ENCODE measurements at regions not wholly inside any gene's neighbourhood (a gene's known extent, or its start where the extent isn't known, plus 50 kb on each side); places are given as distances from the start of the nearest gene placed in this dataset.
A peak's percentile ranks its signal among the peaks of the same experiment; 100 is the strongest.
"Not testable (repeated sequence)": the region's sequence is repeated elsewhere in the genome, so short reads cannot be mapped to it uniquely, and the experiment has no call there.

GRCh38 chr9:34767087-34767486 lies 57.2 kb upstream of the CCL21 start:
- not testable (repeated sequence) for H3K27ac Mint-ChIP-seq; H3K36me3 Mint-ChIP-seq (ENCODE audit: low read depth); DNase-seq; H3K4me1 Mint-ChIP-seq (ENCODE audit: low read depth); H3K4me3 Mint-ChIP-seq; H3K9me3 Mint-ChIP-seq
- peaks cover 38% of the 10 kb centered on the region for H3K27me3 Mint-ChIP-seq

GRCh38 chr9:34760196-34761040 lies 50.5 kb upstream of the CCL21 start:
- H3K36me3 Mint-ChIP-seq (ENCODE audit: low read depth); H3K4me1 Mint-ChIP-seq (ENCODE audit: low read depth); H3K9me3 Mint-ChIP-seq; H3K4me3 Mint-ChIP-seq; H3K27ac Mint-ChIP-seq: not testable (repeated sequence)
- DNase-seq = peak; percentile 64
- H3K27me3 Mint-ChIP-seq = peaks cover 50% of the 10 kb centered on the region
